ENCODE measurements at regions not wholly inside any gene's neighbourhood (a gene's known extent, or its start where the extent isn't known, plus 50 kb on each side); places are given as distances from the start of the nearest gene placed in this dataset.

DNA sequence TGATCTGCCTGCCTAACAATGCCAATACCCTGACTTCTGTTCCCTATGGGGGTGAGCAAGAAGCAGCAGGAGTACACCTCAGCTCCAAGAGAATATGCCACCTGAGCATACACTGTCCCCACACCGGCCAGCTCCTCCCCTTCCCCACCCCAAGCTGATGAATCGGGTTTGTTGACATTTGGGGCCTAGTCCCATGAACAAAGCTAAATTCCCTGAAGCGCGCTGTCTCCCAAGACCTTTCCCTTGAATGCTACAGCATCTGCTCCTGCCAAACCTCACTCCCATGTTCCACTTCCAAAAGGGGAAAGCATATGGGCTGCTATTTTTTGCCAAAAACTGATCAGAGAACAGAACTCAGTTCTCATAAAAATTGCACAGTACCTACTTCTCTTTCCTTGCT lies 220.4 kb upstream of the CAMK1G start:
- in situ Hi-C loops (cut with HindIII; ENCODE audit: low pct_unique_long_range_greater_than_20kb, low sequenced_read_pairs): no loop called here
- no peak for DNase-seq (ENCODE audit: low read depth)

DNA sequence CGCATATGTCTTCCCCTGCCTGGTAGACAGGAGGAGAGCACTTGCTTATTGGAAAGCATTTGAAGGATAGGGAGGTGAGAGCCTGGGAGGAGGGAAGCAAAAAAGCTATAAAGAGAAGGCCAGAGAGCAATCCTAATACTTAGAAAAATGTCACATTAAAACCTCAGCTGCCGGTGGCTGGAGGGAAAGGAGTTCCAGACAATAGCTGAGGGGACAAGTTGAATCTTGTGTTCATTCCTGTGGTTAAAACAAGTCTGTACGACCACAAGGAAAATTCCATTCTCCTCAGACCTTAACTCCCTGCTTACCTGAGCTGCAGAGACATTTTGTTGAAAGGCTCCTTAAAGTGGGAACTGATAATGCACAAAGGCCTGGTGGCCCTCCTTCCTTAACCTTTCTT lies 218.8 kb upstream of the CAMK1G start:
- peak; percentile 25 for DNase-seq (ENCODE audit: low read depth)
- in situ Hi-C loops (cut with HindIII; ENCODE audit: low pct_unique_long_range_greater_than_20kb, low sequenced_read_pairs): no loop called here

DNA sequence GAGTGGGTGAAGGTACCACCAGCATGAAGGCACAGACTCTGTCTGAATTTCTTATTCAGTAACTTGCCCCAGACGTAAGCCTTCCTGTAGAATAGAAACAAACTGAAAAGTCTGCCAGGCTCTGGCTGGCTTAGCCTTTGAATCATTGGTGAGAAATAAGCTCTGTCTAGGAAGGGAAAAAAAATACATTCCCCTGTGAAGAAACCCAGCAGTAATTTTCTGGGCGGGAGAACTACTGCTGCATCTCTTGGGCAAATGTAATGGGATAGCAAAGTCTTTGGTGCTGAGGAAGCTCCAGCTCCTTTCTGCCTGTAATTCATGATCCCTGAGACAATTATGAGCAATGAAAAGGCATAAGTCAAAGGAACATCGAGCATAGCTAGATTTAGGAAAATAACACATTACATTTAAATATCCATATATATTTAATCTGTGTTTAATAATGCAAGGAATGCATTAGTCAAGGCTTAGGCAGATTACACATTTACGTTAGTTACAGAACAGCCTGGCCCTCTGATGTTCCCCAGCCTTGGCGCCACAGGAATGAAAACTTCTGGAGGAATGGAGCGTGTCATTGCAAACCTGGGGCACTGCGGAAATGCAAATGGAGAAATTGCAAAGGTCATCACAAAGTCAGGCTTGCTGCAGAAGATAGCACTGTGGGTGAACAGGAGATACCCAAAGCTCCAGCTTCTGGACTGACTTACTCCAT lies 216.3 kb upstream of the CAMK1G start:
- in situ Hi-C loops (cut with HindIII; ENCODE audit: low pct_unique_long_range_greater_than_20kb, low sequenced_read_pairs): no loop called here
- no peak for DNase-seq (ENCODE audit: low read depth)

DNA sequence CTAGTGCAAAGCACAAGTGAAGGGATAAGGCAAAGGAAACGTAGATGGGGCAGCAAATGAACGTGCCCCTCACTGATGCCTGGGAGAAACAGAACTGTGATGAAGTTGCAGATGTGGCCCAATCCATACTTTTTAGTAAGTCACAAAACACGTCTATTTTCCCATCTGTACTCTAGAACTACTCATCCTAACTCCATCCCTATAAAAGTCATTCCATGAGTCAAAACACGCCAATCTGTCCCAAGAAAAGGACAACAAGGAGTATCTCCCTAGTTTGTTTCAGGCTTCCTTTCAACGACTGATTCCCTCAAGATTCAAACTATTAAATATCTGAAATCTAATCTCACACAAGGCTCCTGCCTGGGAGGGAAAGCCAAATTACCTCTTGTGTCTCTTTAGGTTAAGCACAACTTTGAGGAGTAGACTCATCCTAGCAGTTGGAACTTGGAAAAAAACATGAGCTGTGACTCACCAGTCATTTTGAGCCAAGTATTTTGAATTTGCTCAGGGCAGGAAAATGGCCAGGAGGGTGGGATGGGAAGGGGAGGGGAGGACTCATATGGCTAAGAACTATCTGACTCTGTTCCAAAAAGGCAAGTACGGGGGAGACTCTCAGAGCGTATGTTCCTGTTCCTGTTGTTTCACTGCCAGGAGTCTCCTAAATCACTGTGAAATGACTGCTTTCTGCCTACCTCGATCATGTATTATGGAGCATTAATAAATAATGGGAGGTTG lies 214.5 kb upstream of the CAMK1G start:
- DNase-seq (ENCODE audit: low read depth): no peak
- in situ Hi-C loops (cut with HindIII; ENCODE audit: low pct_unique_long_range_greater_than_20kb, low sequenced_read_pairs): no loop called here

DNA sequence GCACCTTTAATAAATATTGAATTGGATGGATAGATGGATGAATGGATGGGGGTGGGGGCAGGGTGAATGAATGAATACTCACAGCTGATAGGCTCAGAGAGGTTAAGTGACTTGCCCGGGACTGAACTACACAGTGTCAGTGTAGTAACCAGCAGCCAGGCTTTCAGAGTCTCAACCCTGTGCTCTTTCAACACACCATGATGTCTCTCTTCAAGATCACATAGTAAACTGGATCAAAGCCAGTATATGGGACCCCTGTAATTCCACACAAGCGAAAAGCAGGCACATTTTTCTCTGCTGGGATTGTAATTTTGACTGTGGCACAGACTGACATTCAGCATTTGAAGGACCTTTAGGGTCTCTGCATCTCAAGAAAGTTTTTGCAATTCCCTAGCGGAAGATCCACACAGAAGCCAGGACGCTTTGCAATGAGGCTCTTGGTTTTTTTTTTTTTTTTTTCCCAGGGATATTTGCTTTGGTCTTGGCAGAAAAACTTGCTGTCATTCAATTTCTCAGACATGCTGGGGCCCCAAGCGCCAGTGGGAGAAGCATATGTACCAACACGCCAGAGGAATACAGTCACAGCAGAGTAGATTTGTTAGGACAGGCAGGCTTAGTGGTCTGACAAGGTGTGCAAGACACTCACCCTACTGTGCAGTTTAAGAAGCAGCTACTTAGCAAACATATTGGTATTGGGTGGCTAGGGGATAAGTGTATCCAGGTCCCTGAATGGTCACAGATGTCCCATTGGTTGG lies 213.1 kb upstream of the CAMK1G start:
- DNase-seq (ENCODE audit: low read depth): no peak
- in situ Hi-C loops (cut with HindIII; ENCODE audit: low pct_unique_long_range_greater_than_20kb, low sequenced_read_pairs): no loop called here

DNA sequence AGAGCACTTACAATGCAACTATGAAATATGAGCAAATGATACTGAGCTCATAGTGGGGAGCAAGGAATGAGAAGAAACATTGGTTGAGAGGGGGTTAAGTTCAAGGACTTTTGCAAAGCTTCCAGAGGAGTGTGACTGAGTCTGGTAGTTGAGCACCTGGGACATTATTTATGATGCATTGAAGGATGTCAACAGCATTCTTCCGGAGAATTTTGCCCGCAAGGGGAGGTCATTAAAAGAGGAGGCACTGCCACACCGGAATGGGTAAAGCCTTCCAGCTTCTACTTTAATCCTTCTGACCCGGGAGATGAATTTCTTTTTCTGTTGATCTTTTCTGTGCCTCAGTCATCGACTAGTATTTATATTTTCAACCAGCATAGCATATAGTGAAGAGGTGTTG lies 208.4 kb upstream of the CAMK1G start:
- in situ Hi-C loops (cut with HindIII; ENCODE audit: low pct_unique_long_range_greater_than_20kb, low sequenced_read_pairs): no loop called here

DNA sequence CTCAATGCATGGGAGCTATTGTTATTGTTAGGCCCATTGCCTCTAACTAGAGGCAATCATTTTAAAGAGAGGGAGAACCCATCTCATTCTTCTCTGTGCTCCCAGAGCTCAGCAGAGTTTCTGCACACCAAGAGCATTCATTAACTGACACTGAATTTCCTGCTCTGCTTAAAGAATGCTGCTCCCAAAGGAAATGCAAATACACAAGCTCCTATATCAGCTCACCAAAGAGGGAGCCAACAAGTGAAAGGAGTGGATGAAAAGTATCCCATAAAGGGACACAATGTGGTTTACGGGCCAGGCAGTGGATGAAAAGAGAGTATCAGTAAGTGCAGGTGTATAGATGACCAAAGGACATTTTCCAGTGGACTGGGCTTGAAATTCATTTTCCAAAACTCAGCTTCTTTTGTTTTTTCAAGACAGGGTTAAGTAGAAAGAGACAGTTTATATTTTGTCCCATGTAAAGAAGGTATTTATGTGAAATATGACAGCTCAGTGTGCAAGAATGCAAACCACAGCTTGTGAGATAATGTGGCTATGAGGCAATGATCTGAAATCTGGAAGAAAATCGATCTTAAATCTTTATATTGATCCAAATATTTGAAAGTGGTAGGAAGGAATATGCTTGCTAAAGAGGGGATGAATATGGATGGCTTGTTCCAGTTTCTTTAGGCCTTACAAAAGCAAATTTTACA lies 207.7 kb upstream of the CAMK1G start:
- DNase-seq (ENCODE audit: low read depth): no peak
- in situ Hi-C loops (cut with HindIII; ENCODE audit: low pct_unique_long_range_greater_than_20kb, low sequenced_read_pairs): no loop called here

More for the DNA sequence above, 208.4 kb upstream of the CAMK1G start:
- DNase-seq (ENCODE audit: low read depth): no peak

DNA sequence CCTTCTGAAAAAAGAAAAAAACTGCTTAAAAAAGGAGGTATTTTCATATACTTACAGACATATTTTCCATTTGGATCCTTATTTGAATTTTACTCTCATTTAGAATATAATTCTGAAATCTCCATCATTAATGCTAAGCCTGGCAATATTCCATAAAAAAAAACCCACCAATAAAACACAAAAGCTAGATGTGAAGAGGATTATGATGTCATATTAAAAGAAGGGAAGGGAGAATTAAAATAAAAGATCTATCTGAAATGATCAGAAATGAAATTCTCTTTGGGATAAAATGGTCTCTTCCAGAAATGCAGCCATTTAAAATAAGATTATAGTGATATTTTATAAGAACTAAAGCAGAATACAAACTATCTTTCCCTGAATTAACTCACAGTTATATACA lies 206.7 kb upstream of the CAMK1G start:
- in situ Hi-C loops (cut with HindIII; ENCODE audit: low pct_unique_long_range_greater_than_20kb, low sequenced_read_pairs): no loop called here
- no peak for DNase-seq (ENCODE audit: low read depth)

DNA sequence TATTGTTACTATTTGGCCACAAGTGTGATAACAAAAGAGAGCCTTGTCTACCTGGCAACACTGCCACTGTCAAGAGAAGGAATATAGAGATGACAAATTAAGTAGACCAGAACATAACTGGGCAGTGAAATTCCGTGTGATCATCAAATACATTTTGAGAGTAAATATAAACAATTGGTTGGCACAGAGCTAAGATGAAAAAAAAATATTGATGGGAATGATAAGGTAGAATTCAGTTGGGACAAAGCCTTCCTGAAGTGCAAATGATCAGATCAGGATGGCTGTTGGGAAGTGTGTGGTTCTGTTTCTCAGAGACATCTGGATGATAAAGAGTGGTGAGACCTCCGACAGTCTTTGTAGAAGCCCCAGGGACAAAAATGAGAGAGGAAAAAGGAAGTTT lies 205.5 kb upstream of the CAMK1G start:
- in situ Hi-C loops (cut with HindIII; ENCODE audit: low pct_unique_long_range_greater_than_20kb, low sequenced_read_pairs): no loop called here
- DNase-seq (ENCODE audit: low read depth): no peak

DNA sequence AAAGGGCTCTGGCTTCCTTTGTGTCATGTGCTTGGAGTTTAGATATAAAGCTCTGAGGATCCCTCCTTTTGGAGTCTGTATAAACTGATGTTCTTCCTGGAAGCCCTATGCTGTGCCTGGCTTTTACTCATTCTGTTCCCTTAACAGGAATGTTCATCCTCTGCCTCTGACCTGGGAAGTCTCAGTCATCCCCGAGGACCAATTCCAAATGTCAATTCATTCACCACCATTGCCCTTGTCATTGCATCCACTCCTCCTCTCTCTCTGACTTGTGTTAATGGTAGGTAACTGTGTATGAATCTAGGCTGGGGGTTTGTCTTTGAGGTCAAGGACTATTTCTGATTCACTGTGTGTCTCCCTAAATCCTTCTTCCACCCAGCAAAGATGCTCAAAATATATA lies 204.2 kb upstream of the CAMK1G start:
- no peak for DNase-seq (ENCODE audit: low read depth)
- in situ Hi-C loops (cut with HindIII; ENCODE audit: low pct_unique_long_range_greater_than_20kb, low sequenced_read_pairs): no loop called here

DNA sequence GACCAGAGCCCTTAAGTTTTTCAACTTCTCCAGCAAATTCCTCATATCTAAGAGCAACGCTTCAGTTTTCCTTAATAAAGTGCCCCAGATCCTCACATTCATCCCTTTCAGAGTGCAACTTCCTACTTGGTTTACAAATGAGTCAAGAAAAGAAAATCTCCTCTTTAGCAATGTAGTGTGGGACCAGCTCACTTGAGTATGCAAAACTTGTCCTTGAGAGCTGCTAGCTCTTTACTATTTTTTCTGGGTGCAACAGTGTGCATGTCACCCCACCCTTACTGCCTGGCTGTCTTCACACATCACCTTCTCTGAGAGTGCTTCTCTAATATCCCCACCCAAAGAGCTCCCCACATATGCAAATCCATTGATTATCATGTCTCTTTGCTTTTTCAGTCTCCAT lies 203.1 kb upstream of the CAMK1G start:
- in situ Hi-C loops (cut with HindIII; ENCODE audit: low pct_unique_long_range_greater_than_20kb, low sequenced_read_pairs): no loop called here
- DNase-seq (ENCODE audit: low read depth): no peak

DNA sequence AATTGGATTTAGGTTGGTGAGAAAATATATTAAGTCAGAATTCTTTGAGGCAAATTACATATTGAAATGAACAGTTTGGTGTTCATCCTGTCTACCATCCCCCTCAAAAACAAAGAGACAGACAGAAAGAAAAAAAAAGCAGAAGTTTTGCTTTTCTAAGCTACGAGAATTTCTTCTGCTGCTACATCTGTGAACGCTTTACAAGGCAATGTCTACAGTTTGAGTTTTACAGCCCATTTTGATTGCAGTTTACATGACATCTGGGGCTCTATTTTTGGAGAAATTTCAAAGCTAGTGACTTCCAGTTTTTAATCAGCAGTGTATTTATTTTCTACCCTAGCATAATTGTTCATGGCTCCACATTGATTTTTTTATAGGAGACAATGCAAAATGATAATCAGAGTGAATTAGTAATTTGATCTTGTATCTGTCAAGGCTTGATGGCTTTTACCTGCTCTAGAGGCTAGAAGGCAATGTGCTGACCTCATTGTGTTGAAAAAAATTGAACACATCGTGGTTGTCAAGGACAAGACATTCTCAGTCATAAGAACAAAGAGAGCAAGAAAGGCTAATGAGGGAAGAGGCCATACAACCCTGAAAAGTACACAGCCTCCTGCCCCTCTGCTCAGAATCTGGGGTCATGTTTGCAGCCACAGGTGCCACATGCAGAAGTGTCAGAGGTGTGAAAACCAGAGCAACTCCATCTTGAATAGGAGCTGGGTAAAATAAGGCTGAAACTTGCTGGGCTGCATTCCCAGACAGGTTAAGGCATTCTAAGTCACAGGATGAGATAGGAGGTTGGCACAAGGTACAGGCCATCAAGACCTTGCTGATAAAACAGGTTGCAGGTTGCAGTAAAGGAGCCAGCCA lies 201.0 kb upstream of the CAMK1G start:
- in situ Hi-C loops (cut with HindIII; ENCODE audit: low pct_unique_long_range_greater_than_20kb, low sequenced_read_pairs): no loop called here
- no peak for DNase-seq (ENCODE audit: low read depth)

DNA sequence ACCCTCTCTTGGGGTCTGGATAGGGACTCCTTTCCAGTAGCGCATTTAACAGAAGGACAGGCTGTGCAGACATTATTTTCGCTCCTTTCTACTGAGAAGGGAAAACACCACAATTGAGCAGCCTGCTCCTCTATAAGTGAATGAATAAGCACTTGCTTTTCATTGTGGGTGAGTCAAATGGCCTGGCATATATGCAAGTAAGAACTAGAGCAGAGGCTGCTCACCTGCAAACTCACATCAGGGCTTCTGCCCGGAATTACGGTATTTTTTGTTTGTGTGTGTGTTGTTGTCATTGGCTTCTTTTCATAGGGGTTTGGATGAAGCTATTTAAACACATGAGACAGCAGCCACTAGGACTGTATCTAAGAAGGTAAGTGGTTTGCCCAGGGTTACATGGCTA lies 200.1 kb upstream of the CAMK1G start:
- no peak for DNase-seq (ENCODE audit: low read depth)
- in situ Hi-C loops (cut with HindIII; ENCODE audit: low pct_unique_long_range_greater_than_20kb, low sequenced_read_pairs): no loop called here

DNA sequence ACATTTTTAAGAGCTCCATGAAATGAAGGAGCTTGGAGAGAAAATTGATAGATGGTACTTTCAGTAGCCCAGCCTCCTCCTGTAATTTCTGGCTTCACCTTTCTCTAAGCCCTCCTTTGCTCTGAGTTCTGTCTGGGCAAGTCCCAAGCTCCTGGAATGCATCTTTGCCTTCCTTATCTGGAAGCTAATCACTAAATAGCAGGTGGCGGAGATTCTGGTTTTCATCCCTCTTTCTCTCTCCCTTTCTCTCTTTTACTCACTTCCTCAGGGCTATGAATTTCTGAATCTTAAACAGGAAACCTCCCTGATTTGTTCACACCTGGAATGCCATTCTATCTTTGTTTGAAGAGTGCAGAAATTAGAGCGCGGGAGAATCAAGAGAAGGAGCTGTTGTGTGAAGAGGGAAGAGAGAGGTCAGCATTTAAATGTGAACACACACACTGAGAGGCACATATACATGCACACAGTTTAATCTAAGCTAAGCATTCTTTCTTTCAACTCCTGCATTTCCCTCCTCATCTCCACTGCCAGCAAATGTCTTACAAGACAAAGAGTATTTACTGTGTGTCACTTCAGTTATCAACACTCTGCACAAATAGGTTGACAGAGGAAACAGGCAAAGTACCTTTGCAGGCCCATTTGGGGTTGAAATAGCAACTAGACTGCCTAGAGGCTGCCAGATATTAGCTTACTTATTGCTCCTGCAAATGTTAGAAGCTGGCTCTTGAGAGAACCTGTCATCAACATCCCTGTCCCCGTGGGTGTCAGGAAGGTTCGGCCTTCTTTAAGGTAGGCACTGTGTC lies 199.4 kb upstream of the CAMK1G start:
- in situ Hi-C loops (cut with HindIII; ENCODE audit: low pct_unique_long_range_greater_than_20kb, low sequenced_read_pairs): no loop called here
- no peak for DNase-seq (ENCODE audit: low read depth)

DNA sequence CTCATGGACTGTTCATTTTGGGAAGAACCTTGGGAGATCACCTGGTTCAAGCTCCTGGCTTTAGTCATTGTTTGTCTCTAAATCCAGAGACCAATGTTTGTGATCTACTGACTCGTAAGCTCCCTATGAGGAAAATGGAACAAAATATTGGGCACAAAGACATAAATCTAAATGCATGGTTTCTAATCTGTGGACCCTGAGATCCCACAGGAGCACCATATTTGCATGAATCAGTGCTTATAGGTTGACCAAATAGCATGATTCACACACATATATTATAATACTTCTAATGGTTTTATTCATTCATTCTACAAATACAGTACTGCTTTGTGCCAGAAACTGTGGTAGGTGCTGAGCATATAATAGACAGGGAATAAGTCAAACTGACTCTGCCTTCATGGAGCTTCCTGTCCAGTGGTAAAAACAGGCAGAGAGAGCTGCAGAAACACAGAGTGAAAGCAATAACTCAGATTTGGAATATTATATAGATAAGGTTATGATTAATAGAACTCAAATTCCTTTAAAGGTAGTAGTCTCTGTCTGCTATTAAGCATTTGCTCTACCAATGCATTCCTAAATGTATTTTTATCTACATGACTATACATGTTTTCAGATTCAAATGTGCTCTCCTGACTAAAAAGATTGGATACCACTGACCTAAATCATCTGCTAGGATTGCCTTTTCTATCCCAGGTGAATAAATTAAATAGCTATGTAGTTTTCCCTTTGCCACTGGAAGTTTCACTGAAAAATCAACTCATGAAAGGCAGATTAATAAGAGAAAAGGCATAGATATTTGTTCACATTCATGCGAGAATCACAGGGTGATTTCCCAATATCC lies 198.6 kb upstream of the CAMK1G start:
- no peak for DNase-seq (ENCODE audit: low read depth)
- in situ Hi-C loops (cut with HindIII; ENCODE audit: low pct_unique_long_range_greater_than_20kb, low sequenced_read_pairs): no loop called here

DNA sequence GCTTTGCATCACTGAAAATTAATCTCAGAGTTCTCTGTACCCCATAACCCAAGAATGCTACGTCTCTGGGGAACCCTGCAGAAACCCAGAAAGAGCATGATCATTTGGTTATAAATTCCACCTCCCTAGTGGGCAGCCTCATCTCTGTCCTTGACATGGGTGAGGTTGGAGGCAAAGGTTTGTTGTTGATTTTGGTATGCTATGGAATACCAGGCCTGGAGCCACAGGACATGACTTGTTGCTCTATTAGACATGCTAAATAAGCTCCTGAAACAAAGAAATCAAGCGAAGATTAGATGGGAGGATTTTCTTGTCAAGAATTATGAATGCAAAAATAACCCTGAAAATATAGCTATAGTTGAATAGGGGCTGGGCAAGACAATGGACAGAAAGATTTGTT lies 197.4 kb upstream of the CAMK1G start:
- in situ Hi-C loops (cut with HindIII; ENCODE audit: low pct_unique_long_range_greater_than_20kb, low sequenced_read_pairs): no loop called here
- no peak for DNase-seq (ENCODE audit: low read depth)
